GM20000 (cell line): ENCODE measurements at regions not wholly inside any gene's neighbourhood (a gene's known extent, or its start where the extent isn't known, plus 50 kb on each side); places are given as distances from the start of the nearest gene placed in this dataset.

ENCODE experiments used
- DNase-seq: peaks from one replicate; pipeline ENCODE4 v3.0.0; 2012; ENCODE audit warnings: low spot score
- CTCF ChIP-seq: IDR thresholded peaks from 2 replicates; pipeline ENCODE4 v1.5.1; 2012; ENCODE audit warnings: mild to moderate bottlenecking, control low read depth; ENCODE audit errors: extremely low read depth, missing control alignments

GRCh38 chr1:209455661-209456358 is 127.7 kb upstream of the CAMK1G start:
- TF ChIP-seq CTCF: no peak
- DNase-seq: no peak

DNA sequence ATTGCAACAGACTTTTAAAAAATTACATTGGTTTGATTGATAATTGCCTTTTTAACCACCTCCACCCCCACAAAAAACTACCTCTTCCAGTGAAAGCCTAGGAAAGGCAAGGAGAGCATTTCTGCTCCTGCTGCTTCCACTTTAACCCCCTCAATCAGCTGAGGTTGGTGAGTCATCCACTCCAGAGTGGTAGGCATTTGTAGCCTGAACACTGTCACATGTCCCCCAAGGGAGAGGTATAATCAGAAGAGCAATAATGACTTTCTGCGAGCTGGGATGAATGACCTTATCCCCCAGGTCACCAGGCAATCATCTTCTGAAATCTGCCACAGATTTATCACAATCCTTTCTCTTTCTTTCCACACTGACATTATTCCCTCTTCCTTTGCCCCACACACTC is 126.6 kb upstream of the CAMK1G start:
- no peak for TF ChIP-seq CTCF

GRCh38 chr1:209457401-209458125 is 126.0 kb upstream of the CAMK1G start:
- TF ChIP-seq CTCF: no peak
- DNase-seq: no peak

More for the DNA sequence above, 126.6 kb upstream of the CAMK1G start:
- DNase-seq: no peak

DNA sequence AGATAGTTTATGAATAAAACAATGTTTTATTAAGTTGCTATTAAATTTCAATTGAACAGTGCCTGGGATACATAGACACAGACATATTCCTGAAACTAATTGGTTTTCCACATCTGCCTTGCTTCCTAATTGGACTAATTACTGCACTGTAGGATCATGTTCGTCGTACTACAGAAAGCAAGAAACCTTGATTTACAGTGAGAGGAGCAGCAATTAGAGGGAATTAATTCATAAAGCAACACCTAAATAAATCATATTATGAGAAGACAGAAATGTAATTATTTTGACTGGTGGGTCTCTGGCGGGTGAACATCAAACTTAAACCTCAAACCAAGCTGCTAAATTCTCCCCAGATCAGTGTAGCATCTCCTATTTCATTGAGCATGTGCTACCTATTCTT is 124.6 kb upstream of the CAMK1G start:
- TF ChIP-seq CTCF: no peak

DNA sequence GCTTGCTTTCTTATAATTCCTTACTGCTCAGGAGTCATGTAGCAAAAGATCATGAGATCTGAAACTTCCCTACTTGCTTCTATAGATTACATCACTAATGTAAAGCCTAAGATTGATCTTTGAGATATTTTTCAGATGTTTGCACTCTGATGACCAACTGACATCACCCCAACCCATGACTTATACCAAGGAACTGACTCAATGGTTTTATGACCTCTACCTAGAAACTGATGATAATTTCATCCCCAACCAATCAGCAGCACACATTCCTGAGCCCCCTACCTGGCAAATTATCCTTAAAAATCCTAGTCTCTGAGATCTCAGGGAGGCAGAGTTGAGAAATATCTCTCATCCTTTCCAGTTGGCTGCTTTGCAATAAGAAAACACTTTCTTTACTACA is 122.3 kb upstream of the CAMK1G start:
- no peak for DNase-seq
- no peak for TF ChIP-seq CTCF

More for the DNA sequence above, 124.6 kb upstream of the CAMK1G start:
- no peak for DNase-seq

DNA sequence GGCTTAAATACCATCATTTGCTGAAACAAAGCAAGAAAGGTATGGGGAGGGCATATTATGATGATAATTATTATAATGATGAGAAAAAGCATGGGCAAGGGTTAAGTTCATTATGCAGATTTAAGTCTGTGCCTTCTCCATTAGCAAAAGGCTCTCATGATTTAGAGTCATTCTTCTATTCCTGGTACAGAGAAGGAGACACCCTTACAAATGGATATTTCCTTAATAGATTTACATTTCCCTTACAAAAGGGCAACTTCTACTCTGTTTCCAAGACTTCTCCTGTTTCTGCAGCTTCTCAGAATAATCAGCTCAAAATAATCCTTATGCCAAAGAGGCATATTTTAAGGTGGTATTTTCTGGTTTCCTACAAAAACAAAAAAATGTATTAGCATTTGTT is 121.1 kb upstream of the CAMK1G start:
- TF ChIP-seq CTCF: no peak
- DNase-seq: no peak

GRCh38 chr1:209463441-209463840 is 120.1 kb upstream of the CAMK1G start:
- DNase-seq: no peak
- no peak for TF ChIP-seq CTCF
